OCI-LY7 (cell line): ENCODE measurements at regions not wholly inside any gene's neighbourhood (a gene's known extent, or its start where the extent isn't known, plus 50 kb on each side); places are given as distances from the start of the nearest gene placed in this dataset.

Experiments used
- EZH2phosphoT487 ChIP-seq: fragments of 200-600 bp; sonication (generic); IDR thresholded peaks from 2 replicates; pipeline ENCODE4 v1.6.1; 2018; ENCODE audit warnings: low read depth, borderline replicate concordance, mild to moderate bottlenecking, mixed run types, antibody characterized with exemption, low read length, moderate library complexity, mixed read lengths
- TF ChIP-seq, protein P1 (sequence below): fragments of 200-600 bp; sonication (generic); conservative IDR thresholded peaks from 2 replicates; pipeline ENCODE4 v1.5.1; 2014; ENCODE audit warnings: mild to moderate bottlenecking, antibody characterized with exemption, low read length, moderate library complexity, mixed read lengths

GRCh38 chrX:39472161-39472560, 625.6 kb downstream of the BCOR start:
- TF ChIP-seq, protein P1, sequence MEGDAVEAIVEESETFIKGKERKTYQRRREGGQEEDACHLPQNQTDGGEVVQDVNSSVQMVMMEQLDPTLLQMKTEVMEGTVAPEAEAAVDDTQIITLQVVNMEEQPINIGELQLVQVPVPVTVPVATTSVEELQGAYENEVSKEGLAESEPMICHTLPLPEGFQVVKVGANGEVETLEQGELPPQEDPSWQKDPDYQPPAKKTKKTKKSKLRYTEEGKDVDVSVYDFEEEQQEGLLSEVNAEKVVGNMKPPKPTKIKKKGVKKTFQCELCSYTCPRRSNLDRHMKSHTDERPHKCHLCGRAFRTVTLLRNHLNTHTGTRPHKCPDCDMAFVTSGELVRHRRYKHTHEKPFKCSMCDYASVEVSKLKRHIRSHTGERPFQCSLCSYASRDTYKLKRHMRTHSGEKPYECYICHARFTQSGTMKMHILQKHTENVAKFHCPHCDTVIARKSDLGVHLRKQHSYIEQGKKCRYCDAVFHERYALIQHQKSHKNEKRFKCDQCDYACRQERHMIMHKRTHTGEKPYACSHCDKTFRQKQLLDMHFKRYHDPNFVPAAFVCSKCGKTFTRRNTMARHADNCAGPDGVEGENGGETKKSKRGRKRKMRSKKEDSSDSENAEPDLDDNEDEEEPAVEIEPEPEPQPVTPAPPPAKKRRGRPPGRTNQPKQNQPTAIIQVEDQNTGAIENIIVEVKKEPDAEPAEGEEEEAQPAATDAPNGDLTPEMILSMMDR = no peak
- no peak for TF ChIP-seq EZH2phosphoT487
